ENCODE measurements at regions not wholly inside any gene's neighbourhood (a gene's known extent, or its start where the extent isn't known, plus 50 kb on each side); places are given as distances from the start of the nearest gene placed in this dataset.

- no peak for DNase-seq
These were observed 344.9 kb upstream of the SLC14A2 start for GRCh38 chr18:45270289-45270771.

- no peak for DNase-seq
These were observed 341.2 kb upstream of the SLC14A2 start for GRCh38 chr18:45274026-45274425.

- DNase-seq = peak; percentile 13
These were observed 339.7 kb upstream of the SLC14A2 start for GRCh38 chr18:45275367-45276113.

GRCh38 chr18:45276878-45277277, 338.4 kb upstream of the SLC14A2 start:
- no peak for DNase-seq

- DNase-seq = no peak
These were observed 337.4 kb upstream of the SLC14A2 start for GRCh38 chr18:45277908-45278307.

GRCh38 chr18:45280481-45281276, 334.6 kb upstream of the SLC14A2 start:
- DNase-seq = no peak

GRCh38 chr18:45282101-45282812, 333.0 kb upstream of the SLC14A2 start:
- no peak for DNase-seq

- no peak for DNase-seq
These were observed 331.1 kb upstream of the SLC14A2 start for GRCh38 chr18:45284174-45284573.

- DNase-seq = no peak
These were observed 330.4 kb upstream of the SLC14A2 start for GRCh38 chr18:45284851-45285250.

GRCh38 chr18:45285251-45285650, 330.0 kb upstream of the SLC14A2 start:
- no peak for DNase-seq

GRCh38 chr18:45286431-45286830, 328.8 kb upstream of the SLC14A2 start:
- DNase-seq = no peak

- DNase-seq = no peak
These were observed 327.7 kb upstream of the SLC14A2 start for GRCh38 chr18:45287531-45287930.

GRCh38 chr18:45290364-45290763, 324.9 kb upstream of the SLC14A2 start:
- DNase-seq = no peak

GRCh38 chr18:45291621-45292615, 323.4 kb upstream of the SLC14A2 start:
- peak; percentile 46 for DNase-seq

GRCh38 chr18:45295388-45295787, 319.9 kb upstream of the SLC14A2 start:
- no peak for DNase-seq

- no peak for DNase-seq
These were observed 316.3 kb upstream of the SLC14A2 start for GRCh38 chr18:45298986-45299385.

- no peak for DNase-seq
These were observed 312.2 kb upstream of the SLC14A2 start for GRCh38 chr18:45303026-45303425.

- DNase-seq = no peak
These were observed 310.7 kb upstream of the SLC14A2 start for GRCh38 chr18:45304558-45304957.

- DNase-seq = no peak
These were observed 302.6 kb upstream of the SLC14A2 start for GRCh38 chr18:45312555-45313126.

- DNase-seq = no peak
These were observed 299.1 kb upstream of the SLC14A2 start for GRCh38 chr18:45316127-45316526.

GRCh38 chr18:45317948-45318640, 297.2 kb upstream of the SLC14A2 start:
- no peak for DNase-seq

All from fibroblast of skin of back (primary cell).